ENCODE measurements at regions not wholly inside any gene's neighbourhood (a gene's known extent, or its start where the extent isn't known, plus 50 kb on each side); places are given as distances from the start of the nearest gene placed in this dataset.

GRCh38 chr1:22340066-22340465, 111.6 kb upstream of the ZBTB40 start:
- TF ChIP-seq EZH2 (IDR thresholded peaks at IDR 0.05) = no peak
- no peak for TF ChIP-seq POLR2AphosphoS5 (IDR thresholded peaks at IDR 0.05; ENCODE audit: borderline replicate concordance, low read depth, low read length)
